ENCODE measurements at regions not wholly inside any gene's neighbourhood (a gene's known extent, or its start where the extent isn't known, plus 50 kb on each side); places are given as distances from the start of the nearest gene placed in this dataset.

DNA sequence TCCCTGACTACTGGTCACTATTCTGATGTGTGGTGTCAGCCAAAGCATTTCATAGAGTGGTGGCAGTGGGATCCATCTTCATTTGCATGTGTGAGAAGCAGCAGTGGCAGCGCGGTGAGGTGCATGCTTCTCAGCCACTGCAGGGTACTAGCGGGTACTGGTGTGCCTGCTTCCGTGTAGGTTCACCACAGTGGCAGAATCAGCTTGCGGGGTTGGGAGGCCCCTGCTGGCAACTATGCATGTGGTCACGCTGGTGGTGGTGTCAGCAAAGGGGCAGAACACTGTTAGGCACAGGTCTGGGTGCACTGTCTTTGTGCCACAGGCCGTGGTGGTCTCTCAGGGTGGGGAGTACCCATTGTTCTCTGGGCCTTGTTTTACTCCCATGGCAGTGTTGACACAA, 286.4 kb upstream of the TENM4 start:
- FAIRE-seq = no peak
- in situ Hi-C loops (cut with MboI) = no loop called here

More for the DNA sequence above, 286.4 kb upstream of the TENM4 start:
- no peak overlapping the region for H3K9ac ChIP-seq (ENCODE audit: control insufficient read depth, insufficient read depth, low read length)
- ChIA-PET POLR2A (no interaction called here), SMC1A (ENCODE audit: uncharacterized antibody, unreplicated experiment) (no interaction called here), RAD21 (ENCODE audit: unreplicated experiment) (no interaction called here), CTCF (no interaction called here)
- no peak overlapping the region for H2AFZ ChIP-seq (ENCODE audit: control insufficient read depth, low read depth, low read length)
- no peaks in the 10 kb centered on the region for H3K79me2 ChIP-seq (ENCODE audit: control insufficient read depth, insufficient read depth, low read length)
- no peak overlapping the region for H3K4me3 ChIP-seq
- WGBS (ENCODE audit: insufficient coverage, insufficient replicate concordance, low lambda C conversion rate, missing lambda C conversion rate) = 36% methylated on average over 7 of the region's 7 CpGs
- no peak overlapping the region for H3K27ac ChIP-seq (ENCODE audit: control insufficient read depth, insufficient read depth)
- intact Hi-C loops (cut with micrococcal nuclease; ENCODE audit: unreplicated experiment) = no loop called here
- H4K20me1 ChIP-seq (ENCODE audit: control insufficient read depth, insufficient read depth) = no peaks in the 10 kb centered on the region
- TF ChIP-seq TCF3 (IDR thresholded peaks at IDR 0.05; ENCODE audit: borderline replicate concordance, insufficient read depth, low read depth, low read length) (no peak), JUNB (IDR thresholded peaks at IDR 0.05) (no peak), ZNF24 (IDR thresholded peaks at IDR 0.05) (no peak), GATAD2B (conservative IDR thresholded peaks at IDR 0.05; ENCODE audit: low read depth) (no peak), CREB1 (IDR thresholded peaks at IDR 0.05; ENCODE audit: low read depth) (no peak), NR2F1 (conservative IDR thresholded peaks at IDR 0.05) (no peak), RAD51 (IDR thresholded peaks at IDR 0.05) (no peak), ZZZ3 (IDR thresholded peaks at IDR 0.05; ENCODE audit: control insufficient read depth, insufficient read length, low read depth) (no peak), RUNX3 (IDR thresholded peaks at IDR 0.05; ENCODE audit: low read length) (no peak), CBX3 (IDR thresholded peaks at IDR 0.05; ENCODE audit: borderline replicate concordance, low read depth) (no peak)
- TF ChIP-seq, protein P1, sequence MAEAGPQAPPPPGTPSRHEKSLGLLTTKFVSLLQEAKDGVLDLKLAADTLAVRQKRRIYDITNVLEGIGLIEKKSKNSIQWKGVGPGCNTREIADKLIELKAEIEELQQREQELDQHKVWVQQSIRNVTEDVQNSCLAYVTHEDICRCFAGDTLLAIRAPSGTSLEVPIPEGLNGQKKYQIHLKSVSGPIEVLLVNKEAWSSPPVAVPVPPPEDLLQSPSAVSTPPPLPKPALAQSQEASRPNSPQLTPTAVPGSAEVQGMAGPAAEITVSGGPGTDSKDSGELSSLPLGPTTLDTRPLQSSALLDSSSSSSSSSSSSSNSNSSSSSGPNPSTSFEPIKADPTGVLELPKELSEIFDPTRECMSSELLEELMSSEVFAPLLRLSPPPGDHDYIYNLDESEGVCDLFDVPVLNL (IDR thresholded peaks at IDR 0.05; ENCODE audit: low read depth, low read length) = no peak
- TF ChIP-seq, protein P2, sequence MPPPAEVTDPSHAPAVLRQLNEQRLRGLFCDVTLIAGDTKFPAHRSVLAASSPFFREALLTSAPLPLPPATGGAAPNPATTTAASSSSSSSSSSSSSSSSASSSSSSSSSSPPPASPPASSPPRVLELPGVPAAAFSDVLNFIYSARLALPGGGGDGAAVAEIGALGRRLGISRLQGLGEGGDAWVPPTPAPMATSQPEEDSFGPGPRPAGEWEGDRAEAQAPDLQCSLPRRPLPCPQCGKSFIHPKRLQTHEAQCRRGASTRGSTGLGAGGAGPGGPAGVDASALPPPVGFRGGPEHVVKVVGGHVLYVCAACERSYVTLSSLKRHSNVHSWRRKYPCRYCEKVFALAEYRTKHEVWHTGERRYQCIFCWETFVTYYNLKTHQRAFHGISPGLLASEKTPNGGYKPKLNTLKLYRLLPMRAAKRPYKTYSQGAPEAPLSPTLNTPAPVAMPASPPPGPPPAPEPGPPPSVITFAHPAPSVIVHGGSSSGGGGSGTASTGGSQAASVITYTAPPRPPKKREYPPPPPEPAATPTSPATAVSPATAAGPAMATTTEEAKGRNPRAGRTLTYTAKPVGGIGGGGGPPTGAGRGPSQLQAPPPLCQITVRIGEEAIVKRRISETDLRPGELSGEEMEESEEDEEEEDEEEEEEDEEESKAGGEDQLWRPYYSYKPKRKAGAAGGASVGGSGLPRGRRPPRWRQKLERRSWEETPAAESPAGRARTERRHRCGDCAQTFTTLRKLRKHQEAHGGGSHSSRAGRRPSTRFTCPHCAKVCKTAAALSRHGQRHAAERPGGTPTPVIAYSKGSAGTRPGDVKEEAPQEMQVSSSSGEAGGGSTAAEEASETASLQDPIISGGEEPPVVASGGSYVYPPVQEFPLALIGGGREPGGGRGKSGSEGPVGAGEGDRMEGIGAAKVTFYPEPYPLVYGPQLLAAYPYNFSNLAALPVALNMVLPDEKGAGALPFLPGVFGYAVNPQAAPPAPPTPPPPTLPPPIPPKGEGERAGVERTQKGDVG (CRISPR knock-in tag; IDR thresholded peaks at IDR 0.05) = no peak
- H3K27me3 ChIP-seq (replicated peaks in 1 of 2; ENCODE audit: control insufficient read depth in 2 of 2, insufficient read depth in 2 of 2, low read length in 1 of 2) = no peaks in the 10 kb centered on the region
- no peak overlapping the region for H3K4me2 ChIP-seq (ENCODE audit: control insufficient read depth, insufficient read depth)
- H3K9me3 ChIP-seq (replicated peaks; ENCODE audit: control insufficient read depth, insufficient read depth, low read length) = no peaks in the 10 kb centered on the region
- H3K36me3 ChIP-seq (ENCODE audit: control insufficient read depth in 2 of 2, insufficient read depth in 2 of 2, low read length in 1 of 2) = no peaks in the 10 kb centered on the region
- ATAC-seq (no peak), DNase-seq (ENCODE audit: low read depth, low spot score) (no peak)
- BruUV-seq (replicated peaks) = no TSS peak
- no peaks in the 10 kb centered on the region for H3K4me1 ChIP-seq (ENCODE audit: control insufficient read depth, insufficient read depth, low read length)
